ENCODE measurements at regions not wholly inside any gene's neighbourhood (a gene's known extent, or its start where the extent isn't known, plus 50 kb on each side); places are given as distances from the start of the nearest gene placed in this dataset.
A peak's percentile ranks its signal among the peaks of the same experiment; 100 is the strongest.
"Not testable (repeated sequence)": the region's sequence is repeated elsewhere in the genome, so short reads cannot be mapped to it uniquely, and the experiment has no call there.

GRCh38 chr3:30328935-30329334, 277.5 kb upstream of the TGFBR2 start:
- not testable (repeated sequence) for DNase-seq (ENCODE audit: low read depth)

DNA sequence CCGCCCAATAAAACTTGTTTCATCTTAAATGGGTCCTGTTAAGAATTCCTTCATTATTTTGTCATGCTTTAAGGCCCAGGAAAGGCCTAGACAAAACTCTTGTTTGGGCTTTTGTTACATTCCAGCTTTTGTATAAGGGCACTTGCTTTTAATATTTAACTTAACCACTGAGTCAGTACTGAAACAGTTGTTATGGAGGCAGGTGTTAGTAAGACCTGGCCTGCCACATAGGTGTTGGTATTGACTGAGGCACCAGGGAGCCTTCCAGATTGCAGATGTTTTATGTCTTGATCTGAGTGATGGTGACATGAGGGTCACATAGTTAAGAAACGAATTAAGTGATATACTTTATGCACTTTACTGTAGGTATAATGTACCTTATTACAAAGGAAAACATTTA, 274.9 kb upstream of the TGFBR2 start:
- no peak for DNase-seq (ENCODE audit: low read depth)

DNA sequence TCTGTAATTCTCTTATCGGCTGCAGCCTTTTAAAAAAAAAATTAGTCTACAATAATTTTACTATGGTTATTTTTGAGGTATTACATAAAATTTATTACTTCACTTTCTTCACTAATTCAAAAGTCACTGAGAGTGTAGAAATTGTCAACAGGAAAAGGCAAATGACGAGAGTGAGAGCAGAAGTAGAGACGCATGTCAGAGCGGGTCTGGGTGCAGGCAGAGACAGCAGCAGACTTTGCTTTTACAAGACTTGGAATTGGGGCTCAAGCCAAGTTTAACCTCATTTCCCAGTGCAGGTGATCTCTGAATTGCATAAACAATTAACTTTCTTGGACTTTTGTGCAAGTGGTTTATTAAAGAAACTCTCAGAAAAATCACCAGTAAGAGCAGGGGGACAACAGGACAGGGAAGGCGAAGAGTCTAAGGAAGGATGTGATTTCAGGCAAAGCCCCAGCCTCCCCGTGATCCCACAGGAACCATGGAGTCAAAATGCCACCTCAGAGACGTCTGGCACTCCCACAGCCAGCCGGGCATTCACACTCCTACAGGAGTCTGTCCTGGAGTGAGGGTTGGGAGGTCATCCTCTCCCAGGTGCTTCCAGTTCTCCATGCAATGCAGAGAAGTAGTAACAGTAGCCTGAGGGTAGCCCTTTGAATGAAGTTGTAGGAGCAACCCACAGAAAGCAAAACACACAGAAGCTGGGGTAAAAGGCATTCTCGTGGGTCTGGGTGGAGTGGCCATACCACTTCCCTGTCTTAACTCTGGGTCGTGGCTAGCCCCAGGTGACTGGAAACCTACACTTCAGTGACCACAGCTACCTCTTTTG, 274.0 kb upstream of the TGFBR2 start:
- DNase-seq (ENCODE audit: low read depth): peak; percentile 43

DNA sequence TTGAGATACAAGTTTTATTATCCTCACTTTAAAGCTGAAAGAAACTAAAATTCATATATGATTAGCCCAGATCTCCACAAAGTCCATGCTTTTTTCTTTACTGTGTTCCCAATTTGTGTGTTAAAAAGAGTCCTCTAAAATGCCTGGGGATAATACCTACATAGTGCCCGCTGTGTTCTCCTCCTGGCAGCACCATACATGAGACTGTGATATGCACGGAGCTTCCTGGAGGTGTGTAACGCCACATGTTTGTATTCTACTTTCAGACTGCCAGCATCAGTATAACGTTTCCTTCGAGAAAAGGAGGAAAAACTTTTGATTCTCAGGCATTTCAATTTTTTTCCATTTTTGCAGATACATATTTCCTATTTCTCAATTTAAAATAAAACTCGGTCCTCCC, 273.3 kb upstream of the TGFBR2 start:
- DNase-seq (ENCODE audit: low read depth): no peak

GRCh38 chr3:30333903-30334302, 272.5 kb upstream of the TGFBR2 start:
- peak; percentile 38 for DNase-seq (ENCODE audit: low read depth)

DNA sequence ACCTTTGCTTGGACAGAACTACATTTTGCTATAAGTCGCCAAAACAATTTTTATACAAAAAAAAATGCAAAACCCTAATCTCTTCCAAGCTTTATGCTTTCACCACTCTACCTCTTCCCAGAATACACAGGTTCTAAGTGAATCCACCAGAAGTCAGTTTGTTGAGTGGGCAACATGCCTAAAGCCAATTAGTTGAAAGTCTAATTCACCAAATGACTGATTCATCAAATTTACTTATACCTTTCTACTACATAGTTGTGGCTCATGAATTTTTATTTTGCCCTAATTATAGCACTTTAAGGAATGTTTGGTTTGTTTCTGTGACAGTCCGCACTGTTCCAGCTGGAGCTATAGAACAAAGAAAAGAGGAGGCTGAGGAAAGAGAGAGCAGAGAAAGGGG, 265.9 kb upstream of the TGFBR2 start:
- peak; percentile 25 for DNase-seq (ENCODE audit: low read depth)

GRCh38 chr3:30341079-30341478, 265.3 kb upstream of the TGFBR2 start:
- no peak for DNase-seq (ENCODE audit: low read depth)

- peak; percentile 23 for DNase-seq (ENCODE audit: low read depth)
These were observed 264.6 kb upstream of the TGFBR2 start for GRCh38 chr3:30341851-30342250.

GRCh38 chr3:30342318-30343060, 263.9 kb upstream of the TGFBR2 start:
- peak; percentile 96 for DNase-seq (ENCODE audit: low read depth)

- DNase-seq (ENCODE audit: low read depth): no peak
These were observed 263.2 kb upstream of the TGFBR2 start for GRCh38 chr3:30343067-30343831.

GRCh38 chr3:30343861-30344260, 262.5 kb upstream of the TGFBR2 start:
- peak; percentile 15 for DNase-seq (ENCODE audit: low read depth)

DNA sequence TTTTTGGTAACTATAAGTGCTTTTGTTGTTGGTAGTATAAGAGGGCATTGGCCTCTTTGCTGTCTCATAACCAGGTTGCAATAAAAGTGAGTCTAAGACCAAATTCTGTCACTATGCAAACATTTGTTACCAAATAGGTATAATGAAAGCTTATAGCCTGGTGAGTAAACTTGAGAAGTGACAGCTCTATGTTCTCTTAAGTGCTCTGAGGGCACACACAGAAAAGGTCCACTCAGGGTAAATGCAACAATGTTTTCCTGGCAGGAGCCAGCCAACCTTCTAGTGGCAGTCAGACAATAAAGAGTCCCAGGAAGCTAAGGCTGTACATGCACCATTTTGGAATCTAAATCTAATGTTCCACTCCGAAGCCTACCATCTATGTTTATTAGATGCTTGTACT, 262.1 kb upstream of the TGFBR2 start:
- peak; percentile 43 for DNase-seq (ENCODE audit: low read depth)

GRCh38 chr3:30346933-30347320, 259.5 kb upstream of the TGFBR2 start:
- DNase-seq (ENCODE audit: low read depth): no peak

GRCh38 chr3:30347679-30348216, 258.7 kb upstream of the TGFBR2 start:
- peak; percentile 90 for DNase-seq (ENCODE audit: low read depth)

- no peak for DNase-seq (ENCODE audit: low read depth)
These were observed 256.9 kb upstream of the TGFBR2 start for GRCh38 chr3:30349507-30349906.

DNA sequence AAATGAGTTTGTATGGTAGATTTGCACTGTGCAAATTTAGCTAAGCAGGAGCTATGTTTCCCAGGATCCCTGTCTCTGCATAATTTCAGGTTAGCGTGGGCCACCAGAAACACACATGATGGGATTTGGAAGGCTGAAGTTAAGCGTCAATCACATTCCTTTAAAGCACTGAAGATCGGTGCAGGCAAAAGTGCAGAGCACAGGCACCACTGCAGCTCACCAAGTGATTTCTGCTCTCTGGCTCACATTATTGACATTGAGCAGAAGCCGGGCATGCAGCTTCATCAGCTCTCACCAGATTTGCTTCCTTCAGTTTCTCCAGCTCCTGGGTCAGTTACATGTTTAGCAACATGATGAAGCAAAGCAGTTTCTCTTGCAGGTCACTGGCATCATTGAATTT, 256.4 kb upstream of the TGFBR2 start:
- DNase-seq (ENCODE audit: low read depth): no peak

DNA sequence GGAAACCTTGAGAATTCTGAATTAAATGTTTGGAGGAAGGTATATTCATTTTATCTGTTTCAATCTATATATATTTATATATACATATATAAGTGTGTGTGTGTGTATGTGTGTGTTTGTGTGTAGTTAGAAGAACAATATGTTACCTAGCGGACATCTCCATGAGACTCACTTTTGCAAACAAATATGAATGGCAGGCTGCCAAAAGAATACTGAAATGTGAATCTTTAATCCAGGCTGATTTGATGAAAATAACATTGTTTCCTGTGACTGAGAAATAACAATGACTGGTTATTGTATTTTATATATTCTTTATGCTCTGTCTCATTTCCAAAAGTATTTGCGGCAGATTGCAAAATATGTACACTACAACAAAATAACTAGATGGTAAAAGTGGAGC, 255.5 kb upstream of the TGFBR2 start:
- no peak for DNase-seq (ENCODE audit: low read depth)

- no peak for DNase-seq (ENCODE audit: low read depth)
These were observed 253.7 kb upstream of the TGFBR2 start for GRCh38 chr3:30352410-30353318.

DNA sequence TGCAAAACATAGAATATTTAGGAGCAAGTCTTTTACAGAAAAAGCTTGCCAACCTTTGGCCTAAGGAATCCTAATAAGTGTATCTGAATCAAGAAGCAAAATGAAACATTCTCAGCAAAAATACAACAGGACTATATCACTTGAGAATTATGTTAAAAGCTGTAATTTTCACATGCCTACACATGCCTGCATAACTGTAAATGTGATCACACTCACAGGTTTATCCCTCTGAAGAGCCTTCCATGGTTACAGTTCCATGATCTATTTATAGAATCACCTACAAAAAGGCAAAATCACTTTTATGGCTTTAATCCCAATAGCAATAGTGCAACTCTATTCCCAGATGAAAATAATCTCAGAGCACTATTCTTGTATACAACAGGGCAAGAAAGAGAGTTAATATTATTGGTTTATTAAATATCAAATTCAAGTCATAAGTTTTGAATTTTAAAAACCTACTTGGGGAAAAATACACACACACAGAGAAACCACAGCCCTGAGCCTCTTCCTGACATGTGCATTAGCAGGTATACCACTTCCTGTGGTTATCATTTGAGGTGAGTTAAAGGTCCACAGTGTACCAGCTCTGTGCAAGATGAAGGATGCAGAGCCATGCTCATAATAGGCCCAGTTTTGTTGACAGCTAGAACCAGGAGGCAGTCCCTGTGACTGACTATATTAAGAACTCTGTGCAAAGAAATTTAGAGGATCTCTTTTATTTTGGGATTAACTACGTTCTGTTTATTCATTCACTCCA, 252.5 kb upstream of the TGFBR2 start:
- DNase-seq (ENCODE audit: low read depth): no peak

DNA sequence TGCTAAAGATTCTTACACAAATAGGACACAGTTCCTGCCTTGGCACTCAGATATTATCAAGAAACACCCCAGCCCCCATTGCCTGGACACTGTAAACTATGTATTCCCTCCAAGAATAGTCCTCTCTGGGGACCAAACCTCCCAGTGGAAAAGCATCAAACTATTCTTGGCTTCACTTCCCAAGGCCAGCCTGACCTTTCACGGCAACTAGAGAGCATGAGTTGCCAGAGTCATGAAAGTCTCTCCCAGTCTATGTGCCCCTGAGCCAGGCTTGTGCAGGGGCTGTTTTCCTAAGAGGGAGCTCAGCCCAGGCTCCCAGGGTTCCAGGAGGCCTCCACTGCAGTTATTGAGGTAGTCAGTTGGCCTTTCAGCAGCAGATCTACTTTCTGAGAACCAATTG, 251.9 kb upstream of the TGFBR2 start:
- no peak for DNase-seq (ENCODE audit: low read depth)
